Keratinocyte (primary cell): ENCODE measurements at regions not wholly inside any gene's neighbourhood (a gene's known extent, or its start where the extent isn't known, plus 50 kb on each side); places are given as distances from the start of the nearest gene placed in this dataset.

Experiments used
- DNase-seq: peaks from one replicate; pipeline ENCODE4 v3.0.0-alpha.2; 2011; ENCODE audit warnings: low read depth, missing footprints, low spot score
- FAIRE-seq: peaks from 2 replicates; lab custom pipeline; 2011; peaks lifted over from hg19 to GRCh38; lab: Jason Lieb, UNC
- H2AFZ ChIP-seq: 2 replicates; pipeline ENCODE4 v1.6.0; 2012; ENCODE audit warnings: low read length, control low read depth, inconsistent platforms; ENCODE audit not compliant: control insufficient read depth
- H3K27ac ChIP-seq: 2 replicates; pipeline ENCODE4 v1.5.1; 2011; ENCODE audit warnings: low read length; ENCODE audit not compliant: control insufficient read depth, insufficient read depth
- H3K27me3 ChIP-seq: 3 replicates; pipeline ENCODE4 v1.6.0; 2011; ENCODE audit warnings: low read length; ENCODE audit not compliant: control insufficient read depth, insufficient read depth; ENCODE audit errors: extremely low read depth
- H3K36me3 ChIP-seq, 2 experiments: 2 replicates in 1 of 2; 3 replicates in 1 of 2; pipeline ENCODE4 v1.5.1; 2011; ENCODE audit warnings: low read length in 2 of 2, mild to moderate bottlenecking in 1 of 2; ENCODE audit not compliant: control insufficient read depth in 2 of 2, insufficient read depth in 2 of 2; ENCODE audit errors: extremely low read depth in 1 of 2
- H3K4me1 ChIP-seq: 3 replicates; pipeline ENCODE4 v1.5.1; 2011; ENCODE audit warnings: low read length; ENCODE audit not compliant: control insufficient read depth, insufficient read depth; ENCODE audit errors: extremely low read depth
- H3K4me2 ChIP-seq: 3 replicates; pipeline ENCODE4 v1.6.0; 2011; ENCODE audit warnings: low read depth, low read length; ENCODE audit not compliant: control insufficient read depth, insufficient read depth; ENCODE audit errors: extremely low read depth
- H3K4me3 ChIP-seq, 3 experiments: fragments of 200-600 bp in 1 of 3; sonication (generic) in 1 of 3; 2 replicates in 2 of 3; 3 replicates in 1 of 3; pipeline ENCODE4 v1.5.1; 2011 to 2016; ENCODE audit warnings: low read length in 3 of 3, mild to moderate bottlenecking in 3 of 3, control low read depth in 2 of 3, inconsistent platforms in 1 of 3, low read depth in 1 of 3, mixed read lengths in 1 of 3, mixed run types in 1 of 3, moderate library complexity in 1 of 3; ENCODE audit not compliant: control insufficient read depth in 2 of 3, insufficient read depth in 2 of 3; ENCODE audit errors: extremely low read depth in 1 of 3
- H3K79me2 ChIP-seq: 2 replicates; pipeline ENCODE4 v1.6.0; 2012; ENCODE audit warnings: low read length; ENCODE audit not compliant: control insufficient read depth, insufficient read depth
- H3K9ac ChIP-seq: 3 replicates; pipeline ENCODE4 v1.6.0; 2011; ENCODE audit warnings: low read length; ENCODE audit not compliant: control insufficient read depth, insufficient read depth; ENCODE audit errors: extremely low read depth
- H3K9me1 ChIP-seq: 3 replicates; pipeline ENCODE4 v1.6.0; 2011; ENCODE audit warnings: low read length; ENCODE audit not compliant: control insufficient read depth, insufficient read depth; ENCODE audit errors: extremely low read depth
- H3K9me3 ChIP-seq: 2 replicates; pipeline ENCODE4 v1.5.1; 2012; ENCODE audit warnings: low read depth, low read length; ENCODE audit not compliant: control insufficient read depth
- H4K20me1 ChIP-seq: 3 replicates; pipeline ENCODE4 v1.6.0; 2011; ENCODE audit warnings: low read length; ENCODE audit not compliant: control insufficient read depth, insufficient read depth; ENCODE audit errors: extremely low read depth
- CTCF ChIP-seq, 3 experiments: IDR thresholded peaks in 1 of 3; conservative IDR thresholded peaks in 1 of 3; optimal IDR thresholded peaks in 1 of 3; 2 replicates in 2 of 3; 3 replicates in 1 of 3; pipeline versions ENCODE3 to v1.5.1; 2011; ENCODE audit warnings: low read length in 3 of 3, mild to moderate bottlenecking in 3 of 3, moderate library complexity in 2 of 3, control low read depth in 1 of 3, inconsistent platforms in 1 of 3; ENCODE audit not compliant: insufficient read depth in 2 of 3; ENCODE audit errors: extremely low read depth in 1 of 3
- EZH2 ChIP-seq: IDR thresholded peaks from one replicate; pipeline ENCODE4 v1.6.1; 2012; ENCODE audit warnings: inconsistent platforms, mild to moderate bottlenecking, low read length, moderate library complexity
- dilution Hi-C: fragments of 300-500 bp; cut with MboI; formaldehyde crosslinking; loops from one replicate; pipeline ENCODE4 v1.7.0; 2020; ENCODE audit warnings: low sequenced_read_pairs; ENCODE audit not compliant: extremely low pct_ligation_motif_present

GRCh38 chr7:18278316-18278715 is 217.2 kb upstream of the HDAC9 start:
- dilution Hi-C loops = no loop called here
- no peak overlapping the region for H3K9ac ChIP-seq

GRCh38 chr7:18283045-18283444 is 212.5 kb upstream of the HDAC9 start:
- no peak for FAIRE-seq
- Histone ChIP-seq H3K36me3 (no peaks in the 10 kb centered on the region), H4K20me1 (no peaks in the 10 kb centered on the region), H3K27ac (no peak overlapping the region), H3K79me2 (no peaks in the 10 kb centered on the region), H3K9ac (no peak overlapping the region), H3K4me1 (no peaks in the 10 kb centered on the region), H2AFZ (no peak overlapping the region), H3K9me3 (no peaks in the 10 kb centered on the region), H3K4me2 (no peak overlapping the region), H3K9me1 (no peaks in the 10 kb centered on the region), H3K4me3 (no peak overlapping the region), H3K27me3 (no peaks in the 10 kb centered on the region)
- TF ChIP-seq EZH2 (no peak), CTCF (optimal IDR thresholded peaks at IDR 0.05 in 1 of 3, IDR thresholded peaks at IDR 0.05 in 1 of 3, conservative IDR thresholded peaks at IDR 0.05 in 1 of 3; ENCODE audit: extremely low read depth in 1 of 3, insufficient read depth in 2 of 3, low read length in 3 of 3) (no peak)
- no peak for DNase-seq
- dilution Hi-C loops = no loop called here

More at GRCh38 chr7:18278316-18278715, 217.2 kb upstream of the HDAC9 start:
- Histone ChIP-seq H3K4me2 (no peak overlapping the region), H3K4me3 (no peak overlapping the region), H3K9me3 (no peaks in the 10 kb centered on the region), H3K9me1 (no peaks in the 10 kb centered on the region), H3K27me3 (no peaks in the 10 kb centered on the region), H3K4me1 (no peaks in the 10 kb centered on the region), H3K79me2 (no peaks in the 10 kb centered on the region), H2AFZ (no peak overlapping the region), H4K20me1 (no peaks in the 10 kb centered on the region), H3K27ac (no peak overlapping the region), H3K36me3 (no peaks in the 10 kb centered on the region)
- DNase-seq (no peak), FAIRE-seq (no peak)
- TF ChIP-seq EZH2 = no peak

GRCh38 chr7:18287482-18287881 is 208.1 kb upstream of the HDAC9 start:
- Histone ChIP-seq H3K4me3 (no peak overlapping the region), H3K9me1 (no peaks in the 10 kb centered on the region), H3K79me2 (no peaks in the 10 kb centered on the region), H3K4me2 (no peak overlapping the region), H3K4me1 (no peaks in the 10 kb centered on the region), H3K36me3 (no peaks in the 10 kb centered on the region), H4K20me1 (no peaks in the 10 kb centered on the region), H3K27me3 (no peaks in the 10 kb centered on the region), H3K9me3 (no peaks in the 10 kb centered on the region), H3K27ac (no peak overlapping the region), H2AFZ (no peak overlapping the region), H3K9ac (no peak overlapping the region)
- DNase-seq = no peak
- no peak for FAIRE-seq
- dilution Hi-C loops = no loop called here
- TF ChIP-seq CTCF (optimal IDR thresholded peaks at IDR 0.05 in 1 of 3, IDR thresholded peaks at IDR 0.05 in 1 of 3, conservative IDR thresholded peaks at IDR 0.05 in 1 of 3; ENCODE audit: extremely low read depth in 1 of 3, insufficient read depth in 2 of 3, low read length in 3 of 3) = no peak
- TF ChIP-seq EZH2 = no peak
